ENCODE measurements at regions not wholly inside any gene's neighbourhood (a gene's known extent, or its start where the extent isn't known, plus 50 kb on each side); places are given as distances from the start of the nearest gene placed in this dataset.
A peak's percentile ranks its signal among the peaks of the same experiment; 100 is the strongest.

- H3K9me3 Mint-ChIP-seq: peaks cover 9 to 32% (median 16%) of the 10 kb centered on the region in 7 donors
Measured at GRCh38 chr4:123323998-123324397, 72.6 kb upstream of the SPRY1 start.

GRCh38 chr4:123325241-123325681 lies 71.3 kb upstream of the SPRY1 start:
- ATAC-seq (ENCODE audit: low read depth in 2 of 2) (peak; percentile 94 to 98), DNase-seq (peak; percentile 56)
- H3K27me3 Mint-ChIP-seq: no peaks in the 10 kb centered on the region
- peak overlapping the region; percentile 24 to 72 (median 53) for H3K27ac Mint-ChIP-seq
- H3K36me3 Mint-ChIP-seq: peaks cover 14 to 19% of the 10 kb centered on the region in 2 donors
- H3K4me3 Mint-ChIP-seq: peak overlapping the region; percentile 0 to 88 (median 78)
- peaks cover 8 to 27% (median 15%) of the 10 kb centered on the region in 7 donors for H3K9me3 Mint-ChIP-seq
- H3K4me1 Mint-ChIP-seq: peaks cover 17 to 35% (median 32%) of the 10 kb centered on the region in 3 donors

More at GRCh38 chr4:123323998-123324397, 72.6 kb upstream of the SPRY1 start:
- Mint-ChIP-seq H3K27ac (peak overlapping the region in 1 of 6 donors; percentile 39), H3K4me3 (no peak overlapping the region), H3K27me3 (no peaks in the 10 kb centered on the region), H3K36me3 (peaks cover 14 to 25% of the 10 kb centered on the region in 2 donors), H3K4me1 (peaks cover 17 to 37% (median 35%) of the 10 kb centered on the region in 3 donors)
- no peak for DNase-seq
- ATAC-seq (ENCODE audit: low read depth in 2 of 2): no peak

DNA sequence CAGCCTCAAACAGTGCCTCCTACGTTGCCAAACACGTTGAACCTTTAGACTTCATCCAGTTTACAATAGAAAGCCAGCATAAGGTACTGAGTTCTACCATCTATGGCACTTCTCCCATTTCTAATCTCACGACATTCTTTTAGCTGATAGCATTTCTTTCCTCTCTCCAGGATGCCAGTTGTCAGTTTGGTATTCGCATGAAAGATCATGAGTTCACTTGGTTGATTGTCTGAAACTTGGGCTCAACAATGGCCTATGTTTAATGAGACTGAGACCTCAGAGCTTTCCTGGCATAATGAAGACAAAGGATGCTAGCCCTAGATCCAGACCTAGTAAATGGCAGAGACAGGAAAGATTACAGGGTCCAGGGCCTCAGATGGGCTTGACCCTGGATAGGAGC lies 69.2 kb upstream of the SPRY1 start:
- Mint-ChIP-seq H3K9me3 (peaks cover under 1 to 20% (median 6%) of the 10 kb centered on the region in 7 donors), H3K36me3 (peaks cover 2 to 3% of the 10 kb centered on the region in 2 donors), H3K4me3 (no peak overlapping the region), H3K27me3 (no peaks in the 10 kb centered on the region), H3K4me1 (peaks cover 17 to 35% (median 32%) of the 10 kb centered on the region in 3 donors), H3K27ac (peak overlapping the region in 3 of 6 donors; percentile 12 to 27 (median 13))
- ATAC-seq (ENCODE audit: low read depth in 2 of 2) (no peak), DNase-seq (no peak)

GRCh38 chr4:123327846-123328429 lies 68.7 kb upstream of the SPRY1 start:
- H3K27ac Mint-ChIP-seq: no peak overlapping the region
- peaks cover 17 to 35% (median 32%) of the 10 kb centered on the region in 3 donors for H3K4me1 Mint-ChIP-seq
- H3K4me3 Mint-ChIP-seq: no peak overlapping the region
- no peaks in the 10 kb centered on the region for H3K27me3 Mint-ChIP-seq
- ATAC-seq (ENCODE audit: low read depth in 2 of 2) (no peak), DNase-seq (no peak)
- no peaks in the 10 kb centered on the region for H3K36me3 Mint-ChIP-seq
- peaks cover 0 to 20% (median 4%) of the 10 kb centered on the region in 7 donors for H3K9me3 Mint-ChIP-seq

- Mint-ChIP-seq H3K9me3 (peaks cover 0 to 7% (median 6%) of the 10 kb centered on the region in 7 donors), H3K27ac (no peak overlapping the region), H3K4me1 (no peaks in the 10 kb centered on the region), H3K36me3 (peaks cover 8 to 12% of the 10 kb centered on the region in 2 donors), H3K4me3 (no peak overlapping the region), H3K27me3 (peaks cover 0 to 18% (median 11%) of the 10 kb centered on the region in 3 donors)
- no peak for ATAC-seq (ENCODE audit: low read depth in 2 of 2)
- DNase-seq: no peak
Measured at GRCh38 chr4:123338715-123339114, 57.9 kb upstream of the SPRY1 start.

DNA sequence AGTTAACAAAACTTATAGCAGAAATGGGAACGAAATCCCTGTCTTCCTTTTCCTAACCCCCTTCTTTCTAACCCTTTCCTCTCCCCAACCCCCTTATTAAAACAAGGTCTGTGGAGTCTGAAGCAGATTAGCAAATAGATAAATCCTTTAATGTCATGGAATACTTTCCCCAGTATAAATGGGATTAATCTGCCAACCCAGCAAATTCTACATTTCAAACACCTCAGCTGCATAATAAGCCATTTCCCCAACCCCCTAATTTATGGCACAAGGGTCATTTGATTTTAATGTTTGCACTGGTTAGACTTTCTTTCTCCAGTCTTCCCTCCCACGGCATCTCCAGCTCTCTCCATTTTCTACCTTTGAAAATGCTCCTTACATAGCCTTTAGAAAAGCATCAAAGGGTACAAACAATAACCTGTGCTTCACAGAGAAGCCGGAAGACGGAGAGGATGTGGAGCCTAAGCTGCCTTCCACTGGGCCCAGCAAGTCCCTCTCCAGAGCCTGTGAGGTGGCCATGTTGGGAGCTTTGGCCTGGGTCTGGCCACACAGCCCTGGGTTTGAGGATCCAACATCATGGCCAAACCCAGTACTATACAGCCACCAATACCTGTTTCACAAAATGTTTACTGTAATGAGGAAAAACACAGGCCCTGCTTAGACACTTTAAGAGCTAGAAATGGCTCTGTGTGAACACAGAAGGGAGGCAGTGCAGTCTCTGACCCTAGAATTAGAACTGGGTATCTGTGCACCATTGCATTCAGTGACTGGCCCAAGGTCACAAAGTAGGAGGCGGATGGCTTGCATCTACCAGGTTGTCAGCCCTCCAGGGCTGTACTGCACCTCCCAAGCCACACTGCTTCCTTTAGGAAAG lies 56.9 kb upstream of the SPRY1 start:
- H3K27ac Mint-ChIP-seq: no peak overlapping the region
- H3K9me3 Mint-ChIP-seq: peaks cover 0 to 6% (median 0%) of the 10 kb centered on the region in 7 donors
- no peak overlapping the region for H3K4me3 Mint-ChIP-seq
- peaks cover 8 to 12% of the 10 kb centered on the region in 2 donors for H3K36me3 Mint-ChIP-seq
- no peak for DNase-seq
- no peaks in the 10 kb centered on the region for H3K4me1 Mint-ChIP-seq
- no peak for ATAC-seq (ENCODE audit: low read depth in 2 of 2)
- H3K27me3 Mint-ChIP-seq: peaks cover 0 to 18% (median 11%) of the 10 kb centered on the region in 3 donors

DNA sequence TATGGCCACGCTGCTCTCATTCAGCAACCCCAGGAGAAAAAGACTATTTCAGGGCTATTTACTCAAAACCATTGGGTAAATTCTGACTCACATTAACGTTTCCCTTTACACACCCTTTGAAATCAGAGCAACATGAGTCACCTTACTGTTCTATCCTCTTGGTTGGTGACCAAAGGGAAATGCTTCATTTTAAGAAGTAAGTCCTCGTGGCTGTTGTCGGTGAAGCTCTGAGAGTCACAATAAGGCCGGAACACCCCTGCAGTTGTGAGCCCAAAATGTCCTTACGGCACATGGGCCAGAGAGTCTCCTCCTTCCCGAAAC lies 56.3 kb upstream of the SPRY1 start:
- Mint-ChIP-seq H3K27me3 (peaks cover 0 to 18% (median 11%) of the 10 kb centered on the region in 3 donors), H3K36me3 (peaks cover 3 to 6% of the 10 kb centered on the region in 2 donors), H3K4me3 (no peak overlapping the region), H3K27ac (no peak overlapping the region), H3K9me3 (peaks cover 0 to 2% (median 0%) of the 10 kb centered on the region in 7 donors), H3K4me1 (no peaks in the 10 kb centered on the region)
- ATAC-seq (ENCODE audit: low read depth in 2 of 2) (no peak), DNase-seq (no peak)

DNA sequence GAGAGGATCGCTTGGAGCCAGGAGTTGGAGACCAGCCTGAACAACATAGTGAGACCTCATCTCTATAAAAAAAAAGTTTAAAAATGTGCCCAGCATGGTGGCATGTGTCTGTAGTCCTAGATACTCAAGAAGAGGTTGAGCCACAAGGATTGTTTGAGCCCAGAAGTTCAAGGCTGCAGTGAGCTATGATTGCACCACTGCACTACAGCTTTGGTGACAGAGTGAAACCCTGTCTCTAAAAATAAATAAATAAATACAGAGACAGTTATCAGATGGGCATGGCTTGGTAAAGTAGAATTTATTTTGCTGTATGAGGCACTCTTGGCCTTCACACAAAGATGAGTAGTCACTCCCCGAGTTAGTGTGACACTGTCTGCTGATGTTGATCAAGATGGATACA lies 54.1 kb upstream of the SPRY1 start:
- DNase-seq (no peak), ATAC-seq (ENCODE audit: low read depth in 2 of 2) (no peak)
- peaks cover 0 to under 1% of the 10 kb centered on the region in 2 donors for H3K36me3 Mint-ChIP-seq
- H3K27ac Mint-ChIP-seq: no peak overlapping the region
- H3K9me3 Mint-ChIP-seq: no peaks in the 10 kb centered on the region
- no peak overlapping the region for H3K4me3 Mint-ChIP-seq
- peaks cover 0 to 18% (median 5%) of the 10 kb centered on the region in 3 donors for H3K27me3 Mint-ChIP-seq
- H3K4me1 Mint-ChIP-seq: peaks cover 0 to 5% (median 0%) of the 10 kb centered on the region in 3 donors

GRCh38 chr4:123343400-123344041 lies 53.1 kb upstream of the SPRY1 start:
- H3K4me3 Mint-ChIP-seq: no peak overlapping the region
- no peaks in the 10 kb centered on the region for H3K36me3 Mint-ChIP-seq
- no peak overlapping the region for H3K27ac Mint-ChIP-seq
- H3K9me3 Mint-ChIP-seq: no peaks in the 10 kb centered on the region
- ATAC-seq (ENCODE audit: low read depth in 2 of 2) (no peak), DNase-seq (no peak)
- peaks cover 0 to 5% (median 0%) of the 10 kb centered on the region in 3 donors for H3K4me1 Mint-ChIP-seq
- peaks cover 0 to 16% (median 4%) of the 10 kb centered on the region in 3 donors for H3K27me3 Mint-ChIP-seq

GRCh38 chr4:123345137-123345934 lies 51.3 kb upstream of the SPRY1 start:
- H3K9me3 Mint-ChIP-seq: no peaks in the 10 kb centered on the region
- peaks cover 0 to 7% (median 0%) of the 10 kb centered on the region in 3 donors for H3K4me1 Mint-ChIP-seq
- ATAC-seq (ENCODE audit: low read depth in 2 of 2) (no peak), DNase-seq (no peak)
- H3K27ac Mint-ChIP-seq: no peak overlapping the region
- no peak overlapping the region for H3K4me3 Mint-ChIP-seq
- H3K36me3 Mint-ChIP-seq: no peaks in the 10 kb centered on the region
- H3K27me3 Mint-ChIP-seq: no peaks in the 10 kb centered on the region

DNA sequence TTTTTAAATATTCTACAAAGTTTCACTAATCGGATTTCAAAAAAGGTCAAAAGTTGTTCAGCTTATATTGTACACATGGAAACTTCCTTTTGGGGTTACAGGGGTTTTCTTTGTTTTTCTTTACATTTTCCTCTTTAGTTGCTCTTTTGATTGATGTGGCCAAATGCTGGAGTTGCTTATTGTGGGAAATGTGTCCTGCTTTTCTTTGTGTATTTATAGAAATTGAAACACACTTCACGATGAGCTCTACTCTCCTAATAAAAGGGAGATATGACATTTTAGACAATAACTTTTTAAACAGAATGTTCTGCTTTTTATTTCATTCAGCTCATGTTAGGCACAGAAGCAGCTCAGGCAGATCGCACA lies 50.7 kb upstream of the SPRY1 start:
- ATAC-seq (ENCODE audit: low read depth in 2 of 2) (no peak), DNase-seq (no peak)
- H3K27me3 Mint-ChIP-seq: no peaks in the 10 kb centered on the region
- no peaks in the 10 kb centered on the region for H3K36me3 Mint-ChIP-seq
- no peak overlapping the region for H3K27ac Mint-ChIP-seq
- H3K4me1 Mint-ChIP-seq: peaks cover 0 to 11% (median 0%) of the 10 kb centered on the region in 3 donors
- peaks cover 0 to 1% (median 0%) of the 10 kb centered on the region in 7 donors for H3K9me3 Mint-ChIP-seq
- H3K4me3 Mint-ChIP-seq: no peak overlapping the region

DNA sequence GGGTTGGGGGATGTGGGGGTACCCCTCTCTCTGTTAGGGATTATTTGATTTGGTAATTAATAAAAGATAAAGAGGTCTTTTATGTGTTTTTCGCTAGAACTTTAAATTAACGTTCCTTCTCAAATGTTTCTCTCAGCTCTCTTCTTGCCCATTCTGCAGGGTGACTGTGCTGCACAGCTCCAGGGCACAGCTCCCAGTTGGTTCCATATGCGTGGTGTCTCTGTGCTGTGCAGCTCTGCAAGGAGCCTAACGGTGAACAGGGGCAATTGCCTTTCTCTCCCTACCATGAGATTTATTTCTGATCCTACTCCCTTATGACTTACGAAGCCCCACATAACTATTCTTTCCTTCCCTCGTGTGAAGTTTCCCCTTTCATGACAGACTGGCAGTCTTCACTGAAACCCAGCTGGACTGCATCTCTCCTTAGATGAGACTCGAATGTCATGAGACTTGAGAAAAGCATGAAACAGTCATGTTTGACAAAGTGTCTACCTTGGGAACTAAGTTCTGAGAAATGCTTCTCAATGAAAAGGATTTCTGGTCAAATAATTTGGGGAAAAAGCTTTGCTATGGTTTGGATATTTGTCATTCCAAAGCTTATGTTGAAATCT lies 50.2 kb upstream of the SPRY1 start:
- H3K27me3 Mint-ChIP-seq: no peaks in the 10 kb centered on the region
- H3K4me1 Mint-ChIP-seq: peaks cover 0 to 11% (median 0%) of the 10 kb centered on the region in 3 donors
- H3K4me3 Mint-ChIP-seq: no peak overlapping the region
- DNase-seq (no peak), ATAC-seq (ENCODE audit: low read depth in 2 of 2) (no peak)
- H3K36me3 Mint-ChIP-seq: no peaks in the 10 kb centered on the region
- peaks cover 0 to 2% (median 0%) of the 10 kb centered on the region in 7 donors for H3K9me3 Mint-ChIP-seq
- no peak overlapping the region for H3K27ac Mint-ChIP-seq

All from naive B cell (primary cell).